ENCODE measurements at regions not wholly inside any gene's neighbourhood (a gene's known extent, or its start where the extent isn't known, plus 50 kb on each side); places are given as distances from the start of the nearest gene placed in this dataset.

GRCh38 chr10:3876350-3876962 lies 91.4 kb upstream of the KLF6 start (continued):
- TF ChIP-seq, protein P1, sequence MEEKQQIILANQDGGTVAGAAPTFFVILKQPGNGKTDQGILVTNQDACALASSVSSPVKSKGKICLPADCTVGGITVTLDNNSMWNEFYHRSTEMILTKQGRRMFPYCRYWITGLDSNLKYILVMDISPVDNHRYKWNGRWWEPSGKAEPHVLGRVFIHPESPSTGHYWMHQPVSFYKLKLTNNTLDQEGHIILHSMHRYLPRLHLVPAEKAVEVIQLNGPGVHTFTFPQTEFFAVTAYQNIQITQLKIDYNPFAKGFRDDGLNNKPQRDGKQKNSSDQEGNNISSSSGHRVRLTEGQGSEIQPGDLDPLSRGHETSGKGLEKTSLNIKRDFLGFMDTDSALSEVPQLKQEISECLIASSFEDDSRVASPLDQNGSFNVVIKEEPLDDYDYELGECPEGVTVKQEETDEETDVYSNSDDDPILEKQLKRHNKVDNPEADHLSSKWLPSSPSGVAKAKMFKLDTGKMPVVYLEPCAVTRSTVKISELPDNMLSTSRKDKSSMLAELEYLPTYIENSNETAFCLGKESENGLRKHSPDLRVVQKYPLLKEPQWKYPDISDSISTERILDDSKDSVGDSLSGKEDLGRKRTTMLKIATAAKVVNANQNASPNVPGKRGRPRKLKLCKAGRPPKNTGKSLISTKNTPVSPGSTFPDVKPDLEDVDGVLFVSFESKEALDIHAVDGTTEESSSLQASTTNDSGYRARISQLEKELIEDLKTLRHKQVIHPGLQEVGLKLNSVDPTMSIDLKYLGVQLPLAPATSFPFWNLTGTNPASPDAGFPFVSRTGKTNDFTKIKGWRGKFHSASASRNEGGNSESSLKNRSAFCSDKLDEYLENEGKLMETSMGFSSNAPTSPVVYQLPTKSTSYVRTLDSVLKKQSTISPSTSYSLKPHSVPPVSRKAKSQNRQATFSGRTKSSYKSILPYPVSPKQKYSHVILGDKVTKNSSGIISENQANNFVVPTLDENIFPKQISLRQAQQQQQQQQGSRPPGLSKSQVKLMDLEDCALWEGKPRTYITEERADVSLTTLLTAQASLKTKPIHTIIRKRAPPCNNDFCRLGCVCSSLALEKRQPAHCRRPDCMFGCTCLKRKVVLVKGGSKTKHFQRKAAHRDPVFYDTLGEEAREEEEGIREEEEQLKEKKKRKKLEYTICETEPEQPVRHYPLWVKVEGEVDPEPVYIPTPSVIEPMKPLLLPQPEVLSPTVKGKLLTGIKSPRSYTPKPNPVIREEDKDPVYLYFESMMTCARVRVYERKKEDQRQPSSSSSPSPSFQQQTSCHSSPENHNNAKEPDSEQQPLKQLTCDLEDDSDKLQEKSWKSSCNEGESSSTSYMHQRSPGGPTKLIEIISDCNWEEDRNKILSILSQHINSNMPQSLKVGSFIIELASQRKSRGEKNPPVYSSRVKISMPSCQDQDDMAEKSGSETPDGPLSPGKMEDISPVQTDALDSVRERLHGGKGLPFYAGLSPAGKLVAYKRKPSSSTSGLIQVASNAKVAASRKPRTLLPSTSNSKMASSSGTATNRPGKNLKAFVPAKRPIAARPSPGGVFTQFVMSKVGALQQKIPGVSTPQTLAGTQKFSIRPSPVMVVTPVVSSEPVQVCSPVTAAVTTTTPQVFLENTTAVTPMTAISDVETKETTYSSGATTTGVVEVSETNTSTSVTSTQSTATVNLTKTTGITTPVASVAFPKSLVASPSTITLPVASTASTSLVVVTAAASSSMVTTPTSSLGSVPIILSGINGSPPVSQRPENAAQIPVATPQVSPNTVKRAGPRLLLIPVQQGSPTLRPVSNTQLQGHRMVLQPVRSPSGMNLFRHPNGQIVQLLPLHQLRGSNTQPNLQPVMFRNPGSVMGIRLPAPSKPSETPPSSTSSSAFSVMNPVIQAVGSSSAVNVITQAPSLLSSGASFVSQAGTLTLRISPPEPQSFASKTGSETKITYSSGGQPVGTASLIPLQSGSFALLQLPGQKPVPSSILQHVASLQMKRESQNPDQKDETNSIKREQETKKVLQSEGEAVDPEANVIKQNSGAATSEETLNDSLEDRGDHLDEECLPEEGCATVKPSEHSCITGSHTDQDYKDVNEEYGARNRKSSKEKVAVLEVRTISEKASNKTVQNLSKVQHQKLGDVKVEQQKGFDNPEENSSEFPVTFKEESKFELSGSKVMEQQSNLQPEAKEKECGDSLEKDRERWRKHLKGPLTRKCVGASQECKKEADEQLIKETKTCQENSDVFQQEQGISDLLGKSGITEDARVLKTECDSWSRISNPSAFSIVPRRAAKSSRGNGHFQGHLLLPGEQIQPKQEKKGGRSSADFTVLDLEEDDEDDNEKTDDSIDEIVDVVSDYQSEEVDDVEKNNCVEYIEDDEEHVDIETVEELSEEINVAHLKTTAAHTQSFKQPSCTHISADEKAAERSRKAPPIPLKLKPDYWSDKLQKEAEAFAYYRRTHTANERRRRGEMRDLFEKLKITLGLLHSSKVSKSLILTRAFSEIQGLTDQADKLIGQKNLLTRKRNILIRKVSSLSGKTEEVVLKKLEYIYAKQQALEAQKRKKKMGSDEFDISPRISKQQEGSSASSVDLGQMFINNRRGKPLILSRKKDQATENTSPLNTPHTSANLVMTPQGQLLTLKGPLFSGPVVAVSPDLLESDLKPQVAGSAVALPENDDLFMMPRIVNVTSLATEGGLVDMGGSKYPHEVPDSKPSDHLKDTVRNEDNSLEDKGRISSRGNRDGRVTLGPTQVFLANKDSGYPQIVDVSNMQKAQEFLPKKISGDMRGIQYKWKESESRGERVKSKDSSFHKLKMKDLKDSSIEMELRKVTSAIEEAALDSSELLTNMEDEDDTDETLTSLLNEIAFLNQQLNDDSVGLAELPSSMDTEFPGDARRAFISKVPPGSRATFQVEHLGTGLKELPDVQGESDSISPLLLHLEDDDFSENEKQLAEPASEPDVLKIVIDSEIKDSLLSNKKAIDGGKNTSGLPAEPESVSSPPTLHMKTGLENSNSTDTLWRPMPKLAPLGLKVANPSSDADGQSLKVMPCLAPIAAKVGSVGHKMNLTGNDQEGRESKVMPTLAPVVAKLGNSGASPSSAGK (IDR thresholded peaks at IDR 0.05) = no peak
- TF ChIP-seq CSDE1 (IDR thresholded peaks at IDR 0.05) (no peak), BRF1 (IDR thresholded peaks at IDR 0.05; ENCODE audit: borderline replicate concordance, extremely low read depth, insufficient read length) (no peak), THAP12 (CRISPR knock-in tag; IDR thresholded peaks at IDR 0.05) (no peak), ZNF197 (CRISPR knock-in tag; IDR thresholded peaks at IDR 0.05; ENCODE audit: low read depth) (no peak), ZKSCAN8 (CRISPR knock-in tag; IDR thresholded peaks at IDR 0.05) (no peak), FOXK2 (conservative IDR thresholded peaks at IDR 0.05 in 1 of 2, IDR thresholded peaks at IDR 0.05 in 1 of 2; ENCODE audit: low read depth in 2 of 2) (no peak), ZSCAN29 (IDR thresholded peaks at IDR 0.05) (no peak), NFE2L1 (tag; IDR thresholded peaks at IDR 0.05; ENCODE audit: borderline replicate concordance, low read depth) (no peak), ZNF696 (CRISPR knock-in tag; conservative IDR thresholded peaks at IDR 0.05) (no peak), TFAM (CRISPR knock-in tag; conservative IDR thresholded peaks at IDR 0.05) (no peak), ZNF57 (CRISPR knock-in tag; IDR thresholded peaks at IDR 0.05) (no peak), SIRT6 (IDR thresholded peaks at IDR 0.05; ENCODE audit: low read depth, low read length) (no peak), KAT7 (CRISPR knock-in tag; IDR thresholded peaks at IDR 0.05; ENCODE audit: borderline replicate concordance) (no peak)

All from K562 (cell line).